GM21786 (cell line): ENCODE measurements at regions not wholly inside any gene's neighbourhood (a gene's known extent, or its start where the extent isn't known, plus 50 kb on each side); places are given as distances from the start of the nearest gene placed in this dataset.

Experiments used
- ATAC-seq: cut with Tn5 transposase; IDR thresholded peaks from one replicate; pipeline ENCODE4 v1.9.1; 2021; ENCODE audit not compliant: unreplicated experiment

DNA sequence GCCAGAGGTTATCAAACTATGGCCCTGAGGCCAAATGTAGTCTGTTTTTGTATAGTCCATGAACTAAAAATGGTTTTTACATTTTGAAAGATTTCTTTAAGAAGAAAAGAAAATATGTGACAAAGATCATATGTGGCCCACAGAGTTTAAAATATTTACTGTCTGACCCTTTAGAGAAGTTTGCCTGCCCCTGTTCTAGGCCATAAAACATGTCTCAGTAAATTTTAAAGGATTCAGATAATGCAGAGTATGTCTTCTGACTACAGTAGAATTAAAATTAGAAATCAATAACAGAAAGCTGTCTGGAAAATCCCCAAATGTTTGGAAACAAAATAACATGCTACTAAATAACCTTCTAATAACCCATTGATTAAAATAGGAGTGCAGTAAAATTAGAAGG lies 86.3 kb downstream of the KCNRG start:
- ATAC-seq: no peak

DNA sequence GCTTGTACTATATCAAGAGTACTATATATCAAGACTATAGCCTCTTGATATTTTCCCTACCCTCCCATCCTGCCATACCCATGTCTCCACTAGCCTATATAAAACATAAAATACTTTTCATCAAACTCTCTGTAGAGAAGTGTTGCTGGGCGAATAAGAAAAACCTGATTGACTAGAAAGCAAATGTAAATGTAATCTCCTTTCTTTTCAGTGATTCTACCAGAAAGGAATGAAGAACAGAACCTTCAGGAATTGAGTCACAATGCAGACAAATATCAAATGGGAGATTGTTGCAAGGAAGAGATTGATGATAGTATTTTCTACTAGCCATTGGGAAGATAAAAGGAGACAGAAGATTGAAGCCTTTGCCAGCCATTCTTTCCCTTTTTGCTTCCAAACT lies 89.2 kb downstream of the KCNRG start:
- ATAC-seq: no peak

DNA sequence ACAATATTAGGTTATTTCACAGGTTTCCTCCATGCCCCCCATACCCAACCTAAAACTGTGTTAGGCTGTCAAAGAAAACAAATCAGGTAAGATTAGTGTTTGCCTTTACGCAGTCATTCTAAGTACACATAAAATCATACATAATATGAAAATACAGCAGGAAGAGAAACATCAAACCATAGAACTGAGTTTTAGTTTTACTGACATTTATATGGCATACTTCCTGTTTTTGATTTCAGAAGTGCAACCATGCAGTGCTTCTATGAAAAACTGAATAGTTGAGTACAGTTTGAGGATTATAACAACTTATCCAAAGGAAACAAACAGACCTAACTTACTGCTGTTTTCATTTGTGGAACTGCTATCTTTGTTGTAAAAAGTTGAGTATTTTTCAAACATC lies 91.3 kb downstream of the KCNRG start:
- ATAC-seq: peak; percentile 90

DNA sequence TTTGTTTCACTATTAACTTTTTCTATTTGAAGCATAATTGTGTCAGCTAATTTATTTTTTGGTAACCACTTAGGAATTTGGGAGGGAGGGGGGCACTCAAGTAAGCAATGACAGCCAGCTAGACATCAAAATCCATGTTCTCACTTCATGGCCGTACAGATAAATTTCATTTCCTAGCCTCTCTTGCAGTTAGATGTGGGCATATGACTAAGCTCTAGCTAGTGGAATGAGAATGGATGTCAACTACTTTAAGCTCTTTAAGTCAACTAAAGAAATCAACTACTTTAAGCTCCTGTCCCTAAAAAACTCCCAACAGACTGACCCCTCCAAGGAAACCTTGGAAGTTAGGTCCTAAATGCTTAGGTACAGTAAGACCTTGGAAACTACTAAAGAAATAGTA lies 92.0 kb downstream of the KCNRG start:
- ATAC-seq: no peak

DNA sequence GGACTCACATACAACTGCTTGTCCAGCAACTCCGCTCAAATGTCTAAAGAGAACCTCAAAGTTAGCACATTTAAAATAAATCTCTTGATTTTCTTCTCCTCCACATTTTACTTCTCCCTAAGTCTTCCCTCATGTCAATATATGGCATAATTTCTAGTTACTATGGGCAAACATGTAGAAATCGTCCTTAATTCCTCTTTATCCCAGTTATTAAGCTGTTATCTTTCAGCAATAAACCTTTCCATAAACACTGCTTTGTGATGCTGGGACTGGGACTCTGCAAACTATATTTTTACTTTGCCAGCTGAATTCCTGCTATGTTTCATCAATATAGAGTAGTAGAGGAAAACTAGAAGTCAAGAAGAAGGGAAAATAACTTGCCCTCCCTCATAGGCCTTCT lies 99.7 kb downstream of the KCNRG start:
- ATAC-seq: no peak

DNA sequence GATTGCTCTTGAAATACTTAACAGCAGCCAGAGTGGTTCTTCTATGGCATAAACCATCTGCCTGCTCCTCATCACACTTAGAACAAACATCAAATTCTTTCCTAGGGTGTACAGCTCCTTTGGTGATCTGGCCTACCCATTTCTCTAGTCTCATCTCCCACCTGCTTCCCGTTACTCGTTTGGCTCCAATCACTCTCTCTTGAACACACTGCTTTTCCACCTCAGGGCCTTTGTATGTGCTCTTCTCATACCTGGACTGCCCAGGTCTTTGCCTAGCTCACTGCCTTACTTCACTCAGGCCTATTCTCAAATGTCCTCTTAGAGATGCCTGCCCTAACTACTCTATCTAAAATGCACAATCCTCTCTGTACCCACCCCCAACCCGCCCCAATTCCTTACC lies 100.5 kb downstream of the KCNRG start:
- no peak for ATAC-seq

DNA sequence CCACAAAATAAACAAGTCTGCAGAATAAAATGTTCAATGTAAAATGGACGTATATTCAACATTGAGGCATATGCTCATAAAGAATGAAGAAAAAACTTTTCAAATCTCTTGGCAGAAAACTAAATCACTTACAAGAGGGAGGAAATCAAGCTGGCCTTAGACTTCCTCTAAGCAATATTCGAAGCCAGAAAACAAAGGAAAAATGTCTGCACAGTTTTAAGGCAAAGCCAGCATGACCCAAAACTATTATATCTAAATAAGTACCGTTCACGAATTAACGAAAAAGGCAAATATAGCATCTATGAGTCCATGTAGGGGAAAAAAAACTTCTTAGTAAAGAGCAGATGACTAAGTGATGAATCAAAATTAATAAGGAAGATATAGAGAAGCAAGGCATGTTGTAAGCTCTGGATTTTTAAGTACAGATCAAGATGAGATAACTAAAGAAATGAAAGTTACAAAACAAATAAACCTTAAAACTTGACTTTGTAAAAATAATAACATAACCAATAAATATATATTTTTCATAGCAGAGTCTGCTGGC lies 101.3 kb downstream of the KCNRG start:
- ATAC-seq: no peak

DNA sequence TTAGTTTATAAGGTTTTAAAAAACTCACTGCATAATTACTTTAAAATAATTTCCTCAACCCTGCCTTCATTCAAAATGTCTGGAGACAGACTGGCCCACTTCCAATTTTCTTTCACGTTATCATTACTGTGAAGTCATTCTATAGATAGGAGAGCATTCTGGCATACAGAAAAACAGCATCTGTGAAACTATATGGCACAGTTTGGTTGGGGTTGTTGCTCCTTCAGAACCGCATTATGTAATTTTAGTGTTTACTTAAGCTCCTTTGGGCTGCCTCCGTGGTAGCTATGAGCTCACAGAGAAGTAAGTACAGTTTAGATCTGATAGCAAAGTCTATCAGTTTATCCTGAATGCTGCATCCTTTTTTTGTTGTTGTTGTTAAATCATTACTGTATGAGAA lies 104.3 kb downstream of the KCNRG start:
- ATAC-seq: no peak

DNA sequence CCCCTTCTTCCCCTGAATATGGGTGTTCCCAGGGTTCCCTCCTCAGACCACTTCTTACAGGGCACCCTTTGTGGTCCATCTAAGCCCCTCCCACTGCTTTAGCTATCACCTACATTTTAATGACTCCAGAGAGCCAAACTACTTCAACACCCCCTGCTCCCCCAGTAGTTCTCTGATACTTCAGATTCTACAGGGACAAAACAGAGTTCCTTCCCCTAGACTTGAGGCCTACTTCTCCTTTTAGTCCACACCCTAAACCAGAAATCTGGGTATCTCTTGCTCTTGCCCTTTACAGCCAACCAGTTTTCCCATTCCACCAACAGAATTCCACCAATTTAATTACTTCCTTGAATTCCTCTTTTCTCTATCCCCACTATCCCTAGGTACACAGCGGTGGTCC lies 107.2 kb downstream of the KCNRG start:
- ATAC-seq: no peak

DNA sequence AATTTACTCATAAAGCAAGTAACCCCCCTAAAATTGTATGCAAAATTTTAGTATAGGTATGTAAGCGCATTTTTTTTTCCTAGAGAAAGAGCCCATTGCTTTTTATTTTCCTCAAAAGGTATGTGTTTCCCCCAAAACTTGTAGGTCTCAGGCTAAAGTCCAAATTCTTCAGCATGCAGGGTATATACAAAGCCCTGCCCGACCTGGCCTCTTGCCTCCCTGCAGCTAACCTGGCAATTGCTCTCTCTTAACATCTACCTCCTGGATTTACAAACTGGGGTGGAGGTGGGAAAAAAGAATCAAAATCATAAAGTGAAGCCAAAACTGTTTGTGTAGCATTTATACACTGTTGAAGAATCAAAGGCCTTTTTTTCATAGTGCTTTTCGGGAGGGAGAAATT lies 107.8 kb downstream of the KCNRG start:
- no peak for ATAC-seq

DNA sequence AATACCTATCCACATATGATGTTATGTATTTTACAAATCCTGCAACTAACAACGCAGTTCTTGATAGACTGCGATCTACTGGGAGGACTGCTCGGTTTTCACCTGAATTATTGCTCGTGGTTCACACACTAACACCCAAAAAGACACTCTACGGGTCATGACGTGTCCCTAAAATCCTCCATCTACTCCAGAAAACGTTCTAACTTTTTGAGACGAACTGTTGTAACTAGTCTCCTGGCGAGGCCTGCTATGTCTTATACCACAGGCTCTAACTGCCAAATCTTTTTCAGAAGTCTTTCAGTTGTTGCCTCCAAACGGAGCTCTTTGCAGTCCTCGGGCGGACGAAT lies 108.2 kb downstream of the KCNRG start:
- no peak for ATAC-seq

DNA sequence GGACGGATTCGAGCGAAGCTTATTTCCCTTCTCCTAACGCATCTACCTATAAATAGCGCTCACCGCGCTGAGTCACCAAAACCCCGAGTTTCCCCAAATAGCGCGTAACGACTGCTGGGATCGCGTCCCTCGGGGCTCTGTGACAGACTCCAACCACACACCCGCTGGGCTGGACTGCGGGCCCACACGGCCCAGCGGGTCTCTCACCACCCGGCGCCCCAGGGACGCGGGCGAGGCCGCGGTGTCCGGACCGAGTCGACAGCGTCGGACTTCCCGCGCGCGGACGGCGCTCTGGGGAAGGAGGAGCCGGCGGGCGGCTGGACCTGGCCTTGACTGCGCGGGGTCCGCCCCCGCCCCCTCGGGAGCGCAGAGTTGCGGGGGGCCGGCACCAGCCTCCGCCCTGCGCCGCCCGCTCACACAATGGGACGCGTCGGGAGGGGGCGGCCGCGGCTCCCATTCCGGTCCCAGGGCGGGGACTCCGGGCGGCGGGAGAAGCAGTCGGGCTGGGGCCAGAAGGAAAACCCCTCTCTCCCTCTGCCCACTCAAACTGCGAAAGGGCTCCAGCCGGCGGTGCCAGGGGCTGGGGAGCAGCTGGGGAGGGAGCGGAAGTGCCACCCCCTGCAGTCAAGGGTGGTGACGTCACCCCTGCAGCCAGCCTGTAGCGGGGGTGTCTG lies 108.8 kb downstream of the KCNRG start:
- ATAC-seq: peak; percentile 76

DNA sequence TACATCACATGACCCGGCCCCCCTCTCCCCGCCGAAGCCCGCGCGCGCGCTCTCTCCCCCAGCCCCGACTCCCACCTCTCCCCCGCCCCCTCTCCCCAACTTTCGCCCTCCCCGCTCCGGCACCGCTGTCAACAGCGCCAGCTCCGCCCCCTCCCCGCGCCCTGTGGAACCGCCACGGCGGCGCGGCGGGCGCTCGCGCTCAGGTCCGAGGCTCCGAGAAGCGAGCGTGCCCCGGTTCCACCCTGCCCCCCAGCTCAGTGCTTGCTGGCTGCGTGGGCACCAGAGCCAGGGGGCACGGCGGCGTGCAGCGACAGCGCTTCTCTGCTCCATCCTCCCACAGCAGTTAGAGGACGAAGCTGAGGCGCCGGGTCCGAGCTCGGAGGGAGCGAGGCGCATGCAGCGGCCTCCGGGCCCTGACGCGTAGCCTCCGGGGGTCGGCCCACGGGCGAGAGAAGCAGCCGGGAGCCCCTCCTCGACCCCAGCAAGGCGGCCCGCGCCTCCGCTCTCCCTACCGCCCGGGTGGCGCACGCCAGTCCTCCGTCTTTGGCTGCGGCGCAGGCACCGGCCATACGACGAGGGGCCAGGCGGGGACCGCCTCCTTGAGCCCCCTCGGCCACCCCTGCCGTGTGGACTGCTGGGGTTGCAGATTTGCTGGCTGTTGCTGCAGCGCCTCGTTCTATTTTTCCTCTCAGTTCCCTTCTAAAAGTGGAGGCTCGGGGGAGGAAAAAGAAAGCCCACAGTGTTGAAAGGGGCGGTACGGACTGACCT lies 109.5 kb downstream of the KCNRG start:
- no peak for ATAC-seq

DNA sequence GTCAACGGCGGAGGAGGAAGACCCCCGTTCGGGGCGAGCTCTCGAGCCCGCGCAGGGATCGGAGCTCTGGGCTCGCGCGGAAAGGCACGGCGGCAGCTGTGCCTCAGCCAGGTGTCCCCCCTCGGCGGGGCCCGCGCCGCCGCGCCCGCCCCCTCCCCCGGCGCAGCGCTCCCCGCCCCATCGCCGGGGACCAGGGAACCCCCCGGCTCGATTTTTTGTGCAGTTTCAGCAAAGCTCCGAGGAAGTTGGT lies 110.0 kb downstream of the KCNRG start:
- no peak for ATAC-seq

DNA sequence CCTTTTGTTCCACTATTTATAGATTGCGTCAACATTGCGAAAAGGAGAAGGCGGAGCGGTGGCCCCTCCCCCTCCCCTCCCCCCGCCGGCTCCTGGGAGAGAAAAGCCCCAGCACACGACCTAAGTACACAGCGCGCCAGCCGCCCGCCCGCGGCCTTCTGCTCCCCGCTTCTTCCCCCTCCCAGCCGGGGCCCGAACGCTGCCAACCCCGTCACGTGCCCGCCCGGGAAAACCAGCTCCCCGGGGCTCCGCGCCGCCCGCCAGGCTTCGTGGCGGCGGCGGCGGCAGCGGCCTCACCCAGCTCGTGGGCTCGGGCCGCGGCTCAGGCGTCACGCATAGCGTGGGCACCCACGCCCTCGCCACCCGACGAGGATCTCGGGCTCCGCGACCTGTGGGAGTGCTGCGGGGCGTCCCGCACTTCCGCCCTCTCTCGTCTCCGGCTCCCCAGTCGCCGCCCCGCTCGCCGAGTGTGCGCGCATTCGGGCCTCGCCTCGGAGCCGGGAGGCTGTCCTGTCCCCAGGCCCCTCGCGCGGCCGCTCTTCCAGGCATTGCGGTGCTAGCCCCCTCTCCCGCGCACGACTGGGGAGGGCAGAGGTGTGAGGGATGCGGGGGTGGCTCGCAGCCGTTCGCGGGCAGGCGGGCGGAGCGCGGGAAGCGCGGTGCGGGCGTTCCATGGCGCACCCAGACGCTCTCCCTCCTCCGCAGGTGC lies 110.5 kb downstream of the KCNRG start:
- no peak for ATAC-seq

DNA sequence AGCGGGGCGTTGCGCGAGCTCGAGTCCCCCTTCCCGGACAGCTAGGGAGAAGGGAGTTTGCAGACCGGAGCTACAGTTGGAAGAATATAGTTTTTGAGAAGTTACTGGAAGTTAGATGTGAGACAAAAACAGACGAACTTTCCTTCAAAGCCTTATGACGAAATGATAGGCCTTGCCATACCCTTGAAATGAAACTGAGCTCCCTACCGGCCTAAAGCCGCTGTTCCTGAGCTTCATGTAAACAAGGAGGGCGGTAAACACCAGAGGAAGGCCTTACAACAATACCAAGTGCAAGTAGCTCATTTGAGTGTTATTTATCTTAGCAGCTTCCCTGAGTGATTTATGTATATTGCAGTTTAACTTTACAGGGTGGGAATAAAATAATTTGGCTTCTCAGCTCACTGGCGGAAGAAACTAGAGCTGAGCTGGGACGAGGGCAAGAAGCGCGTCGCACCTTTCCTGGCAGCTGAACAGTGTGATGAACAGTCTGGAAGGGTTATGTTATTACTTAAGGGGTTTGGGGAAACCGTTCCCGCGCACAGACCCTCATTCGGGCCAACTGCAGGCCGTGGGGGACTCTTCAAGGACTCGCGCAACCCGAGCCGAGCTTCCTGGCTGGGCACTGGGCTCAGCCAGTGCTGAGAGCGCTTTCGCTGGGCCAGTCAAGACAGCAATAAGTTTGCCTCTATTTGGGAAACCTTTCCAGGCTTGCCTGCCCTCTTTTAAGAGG lies 111.2 kb downstream of the KCNRG start:
- ATAC-seq: no peak

DNA sequence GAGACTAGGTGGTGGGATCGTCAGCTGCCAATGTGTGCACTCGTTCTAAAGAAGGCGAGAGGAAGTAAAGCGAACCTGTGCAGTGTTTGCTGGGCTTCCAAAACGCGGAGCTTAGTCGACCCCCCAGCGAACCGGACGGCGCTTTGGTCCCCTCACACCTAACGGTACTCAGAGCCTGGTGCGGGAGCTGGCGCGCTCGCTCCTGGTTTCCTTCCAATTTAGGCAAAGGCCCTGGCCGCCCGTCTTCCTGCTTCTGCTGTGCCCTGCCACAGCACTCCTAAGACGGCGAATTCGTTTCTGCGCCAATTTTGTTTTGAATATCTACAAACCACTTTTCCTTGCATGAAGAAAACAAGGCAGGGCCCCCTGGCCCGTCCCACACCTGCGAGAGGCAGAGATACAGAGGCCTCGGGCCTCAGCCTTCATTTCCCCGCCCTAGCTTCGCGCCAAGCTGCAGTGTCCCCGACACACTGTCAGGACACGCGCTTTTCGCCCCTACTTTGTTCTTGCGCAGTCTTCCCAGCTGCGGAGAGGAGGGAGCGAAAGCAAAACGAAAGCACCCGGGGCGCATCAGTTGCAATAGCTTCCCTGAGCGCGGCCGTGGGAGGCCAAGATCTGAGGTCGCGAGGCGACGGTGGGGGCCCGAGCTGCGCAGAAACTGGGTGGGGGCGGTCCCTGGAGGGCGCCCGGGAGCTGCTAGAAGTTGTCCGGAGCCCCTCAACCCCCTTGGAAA lies 111.9 kb downstream of the KCNRG start:
- no peak for ATAC-seq

DNA sequence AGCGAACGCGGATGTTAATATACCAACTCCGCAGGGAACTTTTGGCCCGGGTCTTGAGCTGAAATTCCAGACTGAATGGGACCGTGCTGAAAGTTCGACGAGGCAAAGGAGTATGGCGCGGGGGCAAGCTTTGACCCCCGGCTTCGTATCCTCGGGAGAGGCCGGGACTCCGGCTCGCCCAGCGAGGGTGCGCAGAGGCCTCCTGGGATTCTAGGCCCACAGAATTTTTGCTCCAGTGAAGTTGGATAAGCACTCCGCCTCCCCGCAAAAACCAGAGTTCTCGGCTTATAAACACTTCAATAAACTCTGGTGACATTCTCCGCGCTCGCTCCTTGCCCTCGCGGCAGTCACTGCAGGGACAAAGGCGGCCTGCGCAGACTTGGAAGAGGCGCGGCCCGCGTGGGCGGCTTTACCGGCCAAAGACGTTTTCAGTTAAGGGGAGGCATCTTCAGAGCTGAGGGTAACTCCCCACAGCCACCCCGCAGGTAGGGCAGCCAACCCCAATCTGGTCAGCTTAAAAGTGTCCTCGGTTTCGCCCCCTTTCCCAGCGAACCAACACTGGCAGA lies 112.6 kb downstream of the KCNRG start:
- ATAC-seq: no peak

DNA sequence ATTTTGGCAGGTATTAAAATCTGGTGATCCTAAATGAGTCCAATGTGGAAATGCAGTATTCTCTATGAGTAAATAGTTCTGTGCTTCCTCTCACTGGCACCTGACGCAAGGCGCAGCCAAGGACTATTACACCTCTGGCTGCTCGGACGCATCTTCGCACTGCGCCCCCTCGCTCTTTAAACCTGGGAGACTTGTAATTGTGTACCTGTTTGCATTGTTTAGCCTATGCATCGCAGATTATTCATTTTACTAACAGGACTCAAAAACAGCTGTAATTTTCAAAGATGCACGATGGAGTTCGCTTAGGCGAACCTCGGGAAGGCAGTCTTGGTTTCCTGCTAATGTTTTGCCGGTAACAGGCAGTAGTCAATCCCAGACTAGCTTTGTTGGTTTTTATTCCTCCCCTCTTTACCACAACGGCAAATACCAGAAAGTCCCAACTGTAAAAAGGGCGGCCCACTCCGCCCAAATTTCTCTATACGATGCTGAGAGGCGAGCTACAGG lies 113.2 kb downstream of the KCNRG start:
- ATAC-seq: no peak

DNA sequence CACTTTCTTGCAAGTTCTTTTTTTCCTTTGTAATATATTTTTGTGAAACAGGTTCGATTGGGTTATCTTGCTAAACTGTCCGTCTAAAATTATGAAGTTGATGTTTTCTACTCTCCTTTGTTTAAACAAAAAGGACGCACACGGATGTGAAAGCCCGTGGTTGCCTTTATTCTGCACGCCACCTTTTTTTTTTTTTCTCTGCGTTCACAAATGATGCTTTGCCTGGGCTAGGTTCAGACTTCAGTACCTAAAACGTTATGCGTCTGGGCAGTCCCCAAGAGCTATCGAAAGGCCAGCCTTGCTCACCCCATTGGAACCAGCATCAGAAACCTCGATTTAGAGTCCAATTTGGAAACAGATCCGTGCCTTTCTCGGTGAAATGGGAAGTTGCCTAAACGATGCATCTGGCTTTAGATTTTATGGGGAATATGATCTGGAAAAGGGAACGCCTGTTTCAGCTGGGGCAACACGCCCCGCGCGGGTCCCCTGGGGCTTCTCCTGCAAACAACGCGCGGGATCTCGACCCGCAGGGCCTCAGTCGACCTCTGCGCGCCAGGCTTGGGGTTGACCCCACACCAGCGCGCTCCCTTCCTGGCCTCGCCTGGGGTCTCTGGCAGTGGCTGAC lies 113.9 kb downstream of the KCNRG start:
- no peak for ATAC-seq
